Sigmoid colon (tissue), 4 donors: ENCODE measurements at regions not wholly inside any gene's neighbourhood (a gene's known extent, or its start where the extent isn't known, plus 50 kb on each side); places are given as distances from the start of the nearest gene placed in this dataset.

Experiments used
- POLR2AphosphoS5 ChIP-seq, 4 donors: sonication (generic); formaldehyde crosslinking; IDR thresholded peaks; one replicate each; pipeline ENCODE4 v1.6.1; 2017; ENCODE audit warnings: antibody characterized with exemption in 4 of 4
- TF ChIP-seq, protein P1 (sequence below), 4 experiments: fragments of 450-650 bp in 3 of 4; fragments of 200-600 bp in 1 of 4; IDR thresholded peaks; one replicate each; pipeline ENCODE4 v1.5.1; 2016 to 2019; ENCODE audit warnings: antibody characterized with exemption in 4 of 4, mild to moderate bottlenecking in 3 of 4, moderate library complexity in 2 of 4

GRCh38 chr10:44182909-44183308, 202.0 kb downstream of the CXCL12 start:
- no peak for TF ChIP-seq POLR2AphosphoS5 (IDR thresholded peaks at IDR 0.05)
- TF ChIP-seq, protein P1, sequence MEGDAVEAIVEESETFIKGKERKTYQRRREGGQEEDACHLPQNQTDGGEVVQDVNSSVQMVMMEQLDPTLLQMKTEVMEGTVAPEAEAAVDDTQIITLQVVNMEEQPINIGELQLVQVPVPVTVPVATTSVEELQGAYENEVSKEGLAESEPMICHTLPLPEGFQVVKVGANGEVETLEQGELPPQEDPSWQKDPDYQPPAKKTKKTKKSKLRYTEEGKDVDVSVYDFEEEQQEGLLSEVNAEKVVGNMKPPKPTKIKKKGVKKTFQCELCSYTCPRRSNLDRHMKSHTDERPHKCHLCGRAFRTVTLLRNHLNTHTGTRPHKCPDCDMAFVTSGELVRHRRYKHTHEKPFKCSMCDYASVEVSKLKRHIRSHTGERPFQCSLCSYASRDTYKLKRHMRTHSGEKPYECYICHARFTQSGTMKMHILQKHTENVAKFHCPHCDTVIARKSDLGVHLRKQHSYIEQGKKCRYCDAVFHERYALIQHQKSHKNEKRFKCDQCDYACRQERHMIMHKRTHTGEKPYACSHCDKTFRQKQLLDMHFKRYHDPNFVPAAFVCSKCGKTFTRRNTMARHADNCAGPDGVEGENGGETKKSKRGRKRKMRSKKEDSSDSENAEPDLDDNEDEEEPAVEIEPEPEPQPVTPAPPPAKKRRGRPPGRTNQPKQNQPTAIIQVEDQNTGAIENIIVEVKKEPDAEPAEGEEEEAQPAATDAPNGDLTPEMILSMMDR (IDR thresholded peaks at IDR 0.05) = no peak
